HG02973 (cell line): ENCODE measurements at regions not wholly inside any gene's neighbourhood (a gene's known extent, or its start where the extent isn't known, plus 50 kb on each side); places are given as distances from the start of the nearest gene placed in this dataset.
"Not testable (repeated sequence)": the region's sequence is repeated elsewhere in the genome, so short reads cannot be mapped to it uniquely, and the experiment has no call there.

Experiments
- ATAC-seq: cut with Tn5 transposase; IDR thresholded peaks from one replicate; pipeline ENCODE4 v1.9.1; 2021; ENCODE audit warnings: moderate library complexity; ENCODE audit not compliant: unreplicated experiment

DNA sequence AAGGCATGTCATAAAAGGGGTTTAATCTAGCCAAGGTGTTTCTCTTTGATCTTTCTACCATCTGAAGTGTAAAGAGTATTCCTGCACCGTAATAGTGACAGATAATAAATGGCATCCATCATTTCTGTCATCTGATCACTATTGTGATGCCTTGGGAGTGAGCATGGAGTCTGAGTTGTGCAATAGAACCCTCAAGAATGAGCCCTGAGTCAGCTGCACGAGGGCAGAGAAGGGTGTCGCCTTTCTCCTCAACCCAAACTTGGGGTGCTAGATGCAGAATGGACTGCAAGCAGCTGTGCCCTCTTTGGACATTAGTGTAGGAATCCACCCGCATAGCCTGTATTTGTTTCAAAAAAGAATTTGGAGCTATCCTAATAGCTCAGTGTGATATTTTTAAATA, 115.2 kb downstream of the ZNF37A start:
- ATAC-seq = no peak

- ATAC-seq = not testable (repeated sequence)
Measured at GRCh38 chr10:38209748-38210147, 115.6 kb downstream of the ZNF37A start.

DNA sequence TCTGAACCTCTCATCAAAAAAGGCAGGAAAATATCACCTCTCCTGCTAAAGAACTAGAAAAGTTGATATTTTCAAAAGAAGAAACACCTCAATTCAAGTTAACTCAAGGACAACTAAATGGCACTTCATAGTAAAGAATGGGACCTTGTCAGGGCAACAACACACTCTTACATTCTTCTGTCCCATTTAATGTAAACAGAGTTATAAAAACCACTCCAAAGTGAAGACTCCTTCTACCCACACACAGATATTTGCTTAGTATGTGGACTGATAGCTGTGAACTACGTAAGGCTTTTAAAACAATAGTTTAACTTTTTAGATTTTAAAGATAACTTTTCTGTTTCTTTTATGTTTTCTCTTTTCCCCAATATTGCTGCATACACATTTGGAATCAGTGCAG, 118.3 kb downstream of the ZNF37A start:
- no peak for ATAC-seq

DNA sequence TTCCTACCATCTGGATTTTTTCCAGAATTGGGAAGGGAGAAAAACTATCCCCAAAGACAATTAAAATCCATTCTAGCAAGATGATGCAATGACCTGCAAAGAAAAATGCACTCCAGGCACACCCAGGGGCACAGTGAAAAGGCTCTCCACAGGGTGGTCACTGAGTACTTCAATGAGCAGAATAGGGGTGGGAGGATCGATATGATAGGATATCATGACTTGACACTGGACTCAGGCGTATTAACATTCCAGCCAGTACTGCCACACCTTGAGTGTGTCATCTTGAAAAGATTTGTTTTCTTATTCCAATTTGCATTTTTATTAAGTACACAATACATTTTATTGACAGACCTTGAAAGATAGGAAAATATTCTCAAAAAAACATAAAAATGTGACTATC, 132.2 kb downstream of the ZNF37A start:
- no peak for ATAC-seq

DNA sequence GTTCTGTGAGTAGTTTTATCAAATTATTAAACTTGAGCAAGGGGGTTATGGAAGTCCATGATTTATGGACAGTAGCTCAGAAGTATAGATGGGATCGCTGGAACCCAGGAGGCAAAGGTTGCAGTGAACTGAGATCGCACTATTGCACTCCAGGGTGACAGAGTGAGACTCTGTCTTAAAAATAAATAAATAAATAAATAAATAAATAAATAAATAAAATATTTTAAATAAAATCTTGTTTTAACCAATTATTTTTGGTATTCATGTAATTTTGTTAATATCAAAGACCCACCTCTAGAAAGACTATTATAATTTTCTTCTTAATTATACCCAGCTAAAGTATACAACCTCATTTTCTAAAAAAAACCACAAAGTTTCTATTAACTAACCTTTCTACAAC, 134.3 kb downstream of the ZNF37A start:
- ATAC-seq = no peak

DNA sequence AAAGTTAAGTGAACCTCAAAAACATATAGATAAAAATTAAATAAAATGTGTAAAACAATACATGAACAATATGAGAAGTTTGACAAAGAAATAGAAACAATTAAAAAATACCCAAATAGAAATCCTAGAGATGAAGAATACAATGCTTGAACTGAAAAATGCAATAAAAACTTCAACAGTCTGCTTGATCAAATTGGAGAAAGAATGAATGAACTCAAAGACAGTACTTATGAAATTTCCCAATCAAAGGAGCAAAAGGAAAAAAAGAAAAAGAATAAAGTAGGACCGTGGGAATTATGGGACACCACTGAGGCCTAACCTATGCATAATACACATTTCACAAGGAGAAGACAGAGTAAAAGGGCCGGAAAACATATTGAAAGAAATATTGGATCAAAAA, 144.3 kb downstream of the ZNF37A start:
- not testable (repeated sequence) for ATAC-seq

GRCh38 chr10:38242061-38242649, 148.0 kb downstream of the ZNF37A start:
- not testable (repeated sequence) for ATAC-seq

DNA sequence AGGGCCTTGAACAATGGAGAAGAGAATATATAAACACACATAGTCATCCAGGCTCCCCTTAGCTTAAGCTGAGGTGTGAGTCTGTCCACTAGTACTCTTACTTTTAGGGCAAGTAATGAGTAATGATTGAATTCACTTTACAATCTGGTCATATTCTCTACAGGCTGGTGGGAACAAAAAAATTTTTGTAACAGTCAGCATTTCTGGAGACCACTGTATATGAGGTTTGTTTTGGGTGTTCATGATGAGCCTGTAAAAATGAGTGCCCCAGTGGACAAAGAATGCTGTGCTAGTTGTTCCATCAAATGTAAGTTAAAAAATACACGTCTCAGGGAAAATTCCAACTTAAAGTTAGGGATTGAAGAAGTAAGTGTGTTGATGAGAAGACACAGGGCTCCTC, 154.0 kb downstream of the ZNF37A start:
- not testable (repeated sequence) for ATAC-seq

- ATAC-seq = not testable (repeated sequence)
Measured at GRCh38 chr10:38252551-38252950, 158.4 kb downstream of the ZNF37A start.

GRCh38 chr10:38267555-38267954, 173.4 kb downstream of the ZNF37A start:
- ATAC-seq = not testable (repeated sequence)

- not testable (repeated sequence) for ATAC-seq
Measured at GRCh38 chr10:38271031-38271430, 176.9 kb downstream of the ZNF37A start.

DNA sequence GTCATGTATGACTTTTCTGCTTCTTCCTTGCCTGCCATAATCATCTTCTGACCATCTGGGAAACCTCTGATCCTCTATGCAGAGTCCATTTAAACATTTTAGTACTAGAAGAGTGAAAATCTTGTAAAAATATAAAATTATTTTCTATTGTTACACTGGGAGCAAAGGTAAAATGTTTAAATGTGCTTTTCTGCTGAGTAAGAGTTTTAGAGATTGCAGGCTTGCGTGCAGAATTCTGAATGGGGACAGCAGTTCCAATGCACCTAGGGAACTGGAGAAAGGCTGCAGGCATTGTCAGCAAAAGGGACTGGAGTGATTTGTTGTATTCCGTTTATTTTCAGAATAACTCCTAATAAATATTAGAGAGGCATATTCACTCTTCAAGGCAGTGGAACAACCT, 180.7 kb downstream of the ZNF37A start:
- ATAC-seq = not testable (repeated sequence)

GRCh38 chr10:38292560-38292959, 198.4 kb downstream of the ZNF37A start:
- not testable (repeated sequence) for ATAC-seq

DNA sequence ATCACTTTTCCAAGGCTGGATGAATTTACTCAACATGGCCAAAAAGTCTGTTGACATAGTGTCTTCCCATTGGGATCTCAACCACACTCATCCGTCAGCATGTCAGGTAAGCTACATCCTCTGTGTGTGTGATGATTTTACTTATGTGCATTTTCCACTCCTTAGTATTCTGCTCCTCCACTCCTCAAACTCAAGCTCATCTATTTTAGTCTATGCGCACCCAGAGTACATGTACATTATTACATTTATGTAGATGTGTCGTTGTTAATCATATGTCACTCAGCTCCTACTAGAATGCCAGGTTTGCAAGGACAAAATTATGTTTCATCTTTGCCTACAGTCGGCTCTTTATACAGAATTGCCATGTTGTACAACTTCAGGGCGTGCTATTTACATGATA, 216.0 kb downstream of the ZNF37A start:
- ATAC-seq = not testable (repeated sequence)

DNA sequence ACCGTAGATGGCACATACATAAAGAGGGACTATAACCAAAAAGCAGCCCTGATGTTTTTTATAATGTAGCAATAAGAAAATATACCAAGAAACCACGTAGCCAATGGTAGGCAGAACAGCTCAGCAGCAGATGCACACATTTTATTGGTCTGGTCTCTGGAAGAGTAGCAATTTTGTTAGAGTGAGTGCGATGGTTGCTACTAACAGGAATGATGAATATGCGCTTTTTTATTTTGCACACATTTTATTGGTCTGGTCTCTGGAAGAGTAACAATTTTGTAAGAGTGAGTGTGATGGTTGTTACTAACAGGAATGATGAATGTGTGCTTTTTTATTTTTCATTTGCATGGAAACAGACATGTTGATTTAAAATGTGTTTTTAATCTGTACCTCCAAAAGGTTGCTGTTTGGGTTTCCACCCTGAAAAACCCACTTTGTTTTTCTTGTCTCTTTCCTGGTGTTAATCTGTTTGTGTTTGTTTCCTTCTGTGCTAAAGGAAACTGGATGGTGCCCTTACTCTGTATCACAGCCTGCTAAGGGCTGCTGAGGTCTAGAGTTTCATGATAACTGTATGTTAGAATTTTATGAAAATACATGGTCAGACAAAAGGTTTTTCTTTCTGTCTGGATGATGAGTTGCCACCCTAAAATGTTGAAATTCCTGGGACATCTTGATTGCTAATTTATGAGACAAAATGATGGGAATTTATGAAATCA, 221.1 kb downstream of the ZNF37A start:
- not testable (repeated sequence) for ATAC-seq

GRCh38 chr10:38321393-38321792, 227.3 kb downstream of the ZNF37A start:
- ATAC-seq = not testable (repeated sequence)

DNA sequence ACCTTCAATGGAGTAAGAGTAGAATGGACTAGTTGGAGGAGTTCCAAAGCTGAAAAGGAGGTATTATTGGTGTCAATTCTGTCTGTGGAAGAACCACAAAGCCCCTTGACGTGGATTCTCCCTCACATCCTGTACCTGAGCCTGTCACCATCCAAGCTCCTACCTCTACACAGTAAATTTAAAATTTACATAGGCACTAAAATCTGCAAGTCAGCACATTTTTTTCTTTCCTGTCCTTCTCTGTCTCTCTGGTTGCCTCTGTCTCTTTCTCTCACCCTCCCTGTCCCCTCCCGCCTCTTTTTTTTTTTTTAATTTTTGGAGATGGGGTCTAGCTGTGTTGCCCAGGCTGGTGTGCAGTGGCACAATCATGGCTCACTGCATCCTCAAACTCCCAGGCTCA, 236.2 kb downstream of the ZNF37A start:
- not testable (repeated sequence) for ATAC-seq

DNA sequence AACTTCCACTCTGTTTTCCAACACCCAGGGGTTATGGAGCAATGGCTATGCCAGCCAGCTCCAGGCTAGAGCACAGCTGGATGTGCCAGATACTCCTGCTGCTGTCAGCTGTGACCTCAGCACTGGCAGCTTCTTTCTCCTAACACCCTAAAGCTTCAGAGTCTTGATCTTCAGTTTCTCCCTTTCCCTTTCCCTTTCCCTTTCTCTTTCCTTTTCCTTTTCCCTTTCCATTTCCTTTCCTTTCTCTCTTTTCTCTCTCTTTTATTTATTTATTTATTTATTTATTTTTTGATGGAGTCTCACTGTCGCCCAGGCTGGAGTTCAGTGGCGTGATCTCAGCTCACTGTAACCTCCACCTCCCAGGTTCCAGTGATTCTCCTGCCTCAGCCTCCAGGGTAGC, 237.0 kb downstream of the ZNF37A start:
- not testable (repeated sequence) for ATAC-seq

GRCh38 chr10:38333699-38334098, 239.6 kb downstream of the ZNF37A start:
- ATAC-seq = not testable (repeated sequence)

- not testable (repeated sequence) for ATAC-seq
Measured at GRCh38 chr10:38350645-38351044, 256.5 kb downstream of the ZNF37A start.

DNA sequence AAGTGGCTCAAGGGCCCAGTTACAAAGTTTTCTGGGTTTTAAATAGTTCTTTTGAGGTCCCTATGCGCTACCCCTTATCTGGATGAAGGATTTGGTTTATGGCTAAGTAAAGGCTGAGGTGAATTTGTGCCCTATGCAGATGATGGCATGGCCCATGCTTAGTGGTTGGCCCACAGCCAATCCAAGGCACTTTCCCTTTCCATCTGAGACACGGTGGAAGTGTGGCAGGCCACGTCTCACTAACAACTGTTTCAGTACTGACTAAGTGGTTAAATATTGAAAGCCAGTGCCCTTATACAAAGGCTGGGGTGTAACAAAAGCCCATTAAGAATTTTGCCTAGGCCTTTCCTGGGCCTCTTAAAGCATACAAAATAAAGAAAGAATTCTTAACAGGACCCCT, 260.3 kb downstream of the ZNF37A start:
- not testable (repeated sequence) for ATAC-seq

- ATAC-seq = peak; percentile 100
Measured at GRCh38 chr10:38355911-38356526, 261.9 kb downstream of the ZNF37A start.
